LoVo (cell line): ENCODE measurements at regions not wholly inside any gene's neighbourhood (a gene's known extent, or its start where the extent isn't known, plus 50 kb on each side); places are given as distances from the start of the nearest gene placed in this dataset.
A peak's percentile ranks its signal among the peaks of the same experiment; 100 is the strongest.

Experiments used
- DNase-seq: peaks from one replicate; pipeline ENCODE4 v3.0.0-alpha.2; 2016; ENCODE audit warnings: low spot score

DNA sequence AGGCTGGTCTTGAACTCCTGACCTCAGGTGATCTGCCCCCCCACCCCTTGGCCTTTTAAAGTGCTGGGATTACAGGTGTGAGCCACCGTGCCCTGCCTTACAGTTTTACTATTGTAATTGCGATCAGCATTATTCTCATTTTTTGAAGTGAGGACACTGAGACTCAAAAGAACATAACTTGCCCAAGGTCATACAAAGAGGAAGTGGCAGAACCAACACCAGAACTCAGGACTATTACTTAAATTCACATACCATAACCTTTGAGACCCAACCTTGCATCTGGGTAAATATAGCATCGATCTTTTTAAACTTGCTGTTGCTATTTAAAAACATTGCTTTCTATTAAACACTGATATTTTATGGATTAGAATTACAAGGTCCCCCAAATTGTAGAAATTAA lies 54.2 kb downstream of the FOXI1 start:
- DNase-seq = no peak

DNA sequence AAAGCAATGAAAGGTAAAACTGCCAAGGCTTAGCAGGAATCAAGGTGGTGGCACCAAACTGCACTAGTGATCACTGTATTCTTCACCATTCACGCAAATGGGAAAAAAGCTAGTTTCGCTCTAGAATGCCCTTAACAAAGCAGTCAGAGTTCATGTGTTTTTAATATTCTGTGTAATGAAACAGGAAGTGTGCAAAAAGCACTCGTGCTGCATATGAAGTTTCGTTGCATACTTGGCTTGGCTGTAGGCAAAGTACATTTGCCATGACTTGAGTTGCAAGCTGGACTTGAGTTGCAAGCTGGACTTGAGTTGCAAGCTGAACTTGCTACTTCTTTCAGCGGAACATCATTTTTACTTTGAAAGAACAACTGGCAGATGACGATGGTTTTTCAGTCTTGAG lies 55.4 kb downstream of the FOXI1 start:
- DNase-seq = no peak

DNA sequence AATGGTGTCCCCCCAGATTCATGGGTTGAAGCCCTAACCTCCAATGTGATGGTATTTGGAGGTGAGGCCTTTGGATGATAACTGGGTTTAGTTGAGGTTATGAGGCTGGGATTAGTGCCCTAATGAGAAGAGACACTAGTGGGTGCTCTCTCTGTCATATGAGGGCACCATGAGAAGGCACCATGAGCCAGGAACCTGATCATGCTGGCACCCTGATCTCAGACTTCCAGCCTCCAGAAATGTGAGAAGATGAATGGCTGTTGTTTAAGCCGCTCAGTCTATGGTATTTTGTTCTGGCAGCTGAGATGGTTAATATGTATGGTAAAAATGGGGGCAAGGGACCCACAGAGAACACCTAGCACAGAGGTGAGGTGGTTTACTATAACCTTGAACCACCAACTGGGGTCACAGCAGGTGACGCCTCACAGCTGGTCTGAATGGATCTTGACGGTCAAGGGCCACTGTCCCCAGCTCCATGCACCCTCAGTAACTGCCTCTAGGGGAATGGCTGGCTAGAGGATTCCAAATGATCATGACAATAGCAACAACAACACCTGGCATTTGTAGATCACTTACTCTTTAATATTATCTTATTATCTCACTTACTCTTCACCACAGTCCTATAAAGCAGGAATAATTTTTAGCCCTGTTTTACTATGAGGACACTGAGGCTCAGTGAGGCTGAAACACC lies 57.1 kb downstream of the FOXI1 start:
- DNase-seq = no peak

DNA sequence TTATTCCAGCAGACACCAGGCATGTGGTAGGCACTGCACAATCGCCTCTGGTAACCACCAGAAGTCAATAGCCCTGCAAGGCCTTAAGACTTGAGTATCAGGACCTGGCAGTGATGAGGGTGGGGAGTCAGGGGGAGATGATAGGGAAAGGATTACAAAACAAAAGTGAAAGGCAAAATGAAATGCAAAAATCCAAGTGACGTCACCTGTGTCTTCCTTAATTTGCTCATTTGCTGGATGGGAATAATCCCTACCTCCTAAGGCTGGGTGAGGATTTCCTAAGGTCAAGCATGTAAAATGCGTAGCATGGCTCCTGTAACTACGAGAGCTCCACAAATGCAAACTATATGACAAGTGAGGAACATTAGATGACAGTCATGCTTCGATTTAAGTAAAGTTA lies 58.4 kb downstream of the FOXI1 start:
- DNase-seq = no peak

DNA sequence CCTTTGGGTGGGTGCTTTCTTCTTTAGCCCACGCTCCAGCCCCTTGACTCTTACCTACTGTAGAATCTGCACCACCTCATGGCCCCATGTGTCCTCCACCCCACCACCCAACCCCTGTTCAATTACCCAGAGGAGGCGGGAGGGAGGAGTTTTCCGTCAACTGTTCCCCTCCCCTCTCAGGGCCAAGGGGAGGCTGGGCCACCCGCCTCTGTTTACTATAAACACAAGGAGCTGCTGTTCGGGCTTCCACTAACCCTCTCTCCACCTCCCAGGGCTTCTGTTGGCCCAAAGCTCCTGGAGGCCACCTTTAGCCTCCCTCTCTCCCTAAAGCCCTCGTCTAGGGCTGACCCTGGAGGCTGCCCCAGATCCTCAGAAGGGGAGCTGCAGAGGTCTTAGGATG lies 59.2 kb downstream of the FOXI1 start:
- no peak for DNase-seq

DNA sequence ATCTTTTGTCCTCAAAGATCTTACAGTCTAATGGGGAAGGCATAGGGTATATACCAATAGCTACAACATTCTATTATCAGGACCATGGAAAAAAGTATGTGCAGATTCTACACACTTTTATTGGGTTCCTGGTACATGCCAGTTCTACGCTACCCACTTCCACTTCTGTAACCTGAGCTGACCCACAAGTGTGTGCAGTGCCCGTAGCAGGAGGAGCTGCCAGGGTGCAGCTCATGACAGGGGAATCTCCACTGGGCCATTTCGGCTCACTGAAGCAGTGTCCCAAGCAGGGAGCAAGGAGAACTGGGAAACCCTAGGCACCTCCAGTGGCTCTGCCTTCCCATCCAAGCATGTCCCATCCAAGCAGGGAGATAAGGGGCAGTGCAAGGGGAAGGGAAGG lies 60.4 kb downstream of the FOXI1 start:
- no peak for DNase-seq

DNA sequence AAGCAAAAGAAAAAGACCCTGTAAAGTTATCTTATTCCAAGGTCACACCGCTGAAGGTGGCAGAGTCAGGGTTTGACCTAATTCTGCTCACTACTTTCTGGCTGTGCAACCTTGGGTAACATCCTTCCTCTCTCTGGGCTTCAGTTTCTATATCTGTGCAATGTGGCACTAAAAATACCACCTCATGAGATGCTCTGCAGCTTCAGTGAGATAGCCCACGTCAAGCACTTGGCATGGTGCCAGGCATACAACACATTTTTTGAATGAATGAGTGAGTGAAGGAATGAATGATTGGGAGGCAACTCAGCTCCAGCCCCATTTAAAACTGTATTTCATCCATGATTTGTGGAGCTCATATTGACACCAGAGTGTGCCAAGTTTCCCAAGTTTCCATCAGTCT lies 62.3 kb downstream of the FOXI1 start:
- DNase-seq = no peak

DNA sequence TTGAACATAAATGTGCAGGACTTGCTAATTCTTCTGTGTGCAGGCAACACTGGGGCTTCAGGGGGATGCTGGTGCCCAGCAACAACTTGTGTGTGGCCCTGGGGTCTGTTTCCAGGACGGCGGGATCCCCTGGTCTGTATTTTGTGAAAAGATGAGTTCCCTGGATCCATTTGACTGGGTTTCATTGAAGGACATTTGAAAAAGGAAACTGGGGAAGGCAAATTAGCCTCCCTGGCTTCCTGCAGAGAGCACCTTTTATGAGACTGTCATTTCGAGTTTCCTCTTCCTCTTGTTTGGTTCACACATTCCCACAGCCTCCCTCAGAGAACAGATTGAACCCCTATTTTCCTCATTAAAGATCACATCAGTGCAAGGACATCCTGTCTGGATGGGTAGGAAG lies 63.1 kb downstream of the FOXI1 start:
- DNase-seq = no peak

DNA sequence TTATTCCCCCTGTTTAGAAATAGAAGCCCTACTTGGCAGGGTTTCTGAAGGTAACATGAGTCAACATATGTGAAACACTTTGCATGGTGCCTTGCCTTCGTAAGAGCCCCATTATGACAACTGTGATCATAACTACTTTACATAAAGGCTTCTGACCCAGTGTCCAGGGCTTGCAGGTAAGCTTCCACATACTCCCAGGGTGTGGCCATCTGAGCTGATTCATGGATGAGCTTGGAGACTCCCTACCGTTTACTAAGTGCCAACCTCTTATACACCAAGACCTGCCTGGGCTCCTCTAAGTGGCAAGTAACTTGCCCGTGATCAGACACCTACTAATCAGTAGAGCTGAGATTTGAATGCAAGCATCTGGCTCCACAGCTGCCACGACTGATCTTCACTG lies 62.8 kb upstream of the C5orf58 start:
- peak; percentile 10 for DNase-seq

DNA sequence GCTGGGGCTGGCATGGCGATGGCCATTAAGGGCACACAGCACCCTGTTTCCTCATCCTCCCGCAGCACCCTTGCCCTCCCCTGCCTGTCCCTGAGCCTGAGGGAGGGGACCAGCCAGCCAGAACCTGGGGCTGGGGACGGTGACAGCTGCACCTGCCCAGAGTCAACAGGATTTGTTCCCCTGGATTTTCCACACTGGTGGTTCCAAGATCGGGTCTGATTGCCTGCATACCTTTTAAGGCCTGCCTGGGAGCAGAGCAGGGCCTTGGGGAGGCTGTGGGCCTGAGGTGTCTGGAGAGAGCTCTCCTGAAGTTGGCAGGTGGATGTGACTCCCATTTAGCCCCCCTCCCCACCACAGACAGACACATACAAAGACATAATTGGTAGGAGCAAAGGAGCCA lies 61.0 kb upstream of the C5orf58 start:
- no peak for DNase-seq

DNA sequence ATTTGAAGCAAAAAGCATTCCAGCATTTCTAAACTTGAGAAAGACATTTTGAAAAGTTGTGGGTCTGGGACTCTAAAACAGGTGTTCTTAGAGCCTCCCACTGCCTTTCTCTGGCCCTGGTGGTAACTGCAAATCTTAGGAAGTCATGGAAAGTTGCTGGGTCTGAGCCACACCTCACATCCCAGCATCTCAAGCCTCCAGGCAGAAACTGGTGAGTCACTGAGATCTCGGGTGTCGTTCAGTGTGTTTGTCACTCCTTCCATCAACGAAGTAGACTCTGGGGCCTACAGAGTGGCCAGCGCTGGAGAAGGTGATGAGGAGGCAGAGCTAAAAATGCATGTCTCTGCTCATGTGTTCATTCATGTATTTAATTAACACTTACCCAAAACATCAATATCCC lies 59.6 kb upstream of the C5orf58 start:
- no peak for DNase-seq

DNA sequence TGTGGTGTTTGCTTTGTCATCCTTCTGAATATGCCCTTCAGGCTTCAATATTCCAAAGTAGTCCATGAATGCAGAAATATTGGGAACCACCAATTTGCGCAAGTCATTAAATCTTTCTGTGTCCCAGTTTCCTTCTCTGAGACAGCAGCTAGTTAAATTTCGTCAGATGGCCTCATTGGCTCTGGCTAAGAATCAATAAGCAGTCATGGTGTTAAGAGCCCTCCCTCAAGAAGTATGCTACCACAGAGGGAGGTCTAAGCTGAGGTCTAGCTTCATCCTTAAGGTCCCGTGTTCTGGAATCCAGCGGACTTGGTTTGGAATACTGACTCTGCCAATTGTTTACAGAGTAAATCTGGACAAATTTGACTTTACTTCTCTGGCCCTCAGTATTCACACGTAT lies 59.1 kb upstream of the C5orf58 start:
- DNase-seq = no peak

DNA sequence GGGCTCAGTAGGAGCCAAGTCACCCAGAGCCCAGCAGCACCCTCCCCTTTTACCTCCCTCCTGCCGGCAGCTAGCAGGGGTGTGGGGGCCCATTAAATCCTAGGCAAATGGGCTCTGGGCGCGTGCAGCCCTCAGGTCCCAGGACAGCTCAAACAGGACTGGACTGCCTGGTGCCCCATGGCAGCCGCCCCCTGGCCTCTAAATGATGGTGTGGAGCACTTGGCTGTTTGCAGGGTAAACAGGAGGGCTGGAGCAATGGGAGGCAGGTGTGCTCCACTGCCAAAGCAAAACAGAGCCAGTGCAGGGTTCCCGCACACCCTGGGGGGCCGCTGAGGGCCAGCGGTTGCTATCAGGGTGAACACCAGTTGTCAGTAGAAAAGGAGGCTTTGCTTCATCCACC lies 55.9 kb upstream of the C5orf58 start:
- DNase-seq = no peak

DNA sequence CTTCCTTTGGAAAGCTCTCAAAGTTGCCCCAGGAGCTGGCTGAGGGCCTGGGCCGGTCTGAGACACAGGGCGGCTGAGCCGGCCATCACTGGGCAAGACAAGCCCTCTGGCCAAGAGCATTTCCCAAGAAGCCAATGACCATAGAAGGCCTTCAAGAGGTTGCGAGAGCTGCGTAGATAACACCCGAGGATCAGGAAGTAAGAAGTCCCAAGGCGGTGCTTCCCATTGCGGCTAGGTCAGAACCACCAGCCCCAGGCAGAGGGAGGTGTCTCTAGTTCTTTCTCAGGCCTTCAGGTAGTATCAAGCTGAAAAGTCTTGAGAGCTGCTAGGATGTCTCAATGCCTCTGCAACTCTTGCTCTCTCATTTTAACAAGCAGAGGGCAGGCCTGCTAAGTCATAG lies 54.0 kb upstream of the C5orf58 start:
- DNase-seq = no peak

DNA sequence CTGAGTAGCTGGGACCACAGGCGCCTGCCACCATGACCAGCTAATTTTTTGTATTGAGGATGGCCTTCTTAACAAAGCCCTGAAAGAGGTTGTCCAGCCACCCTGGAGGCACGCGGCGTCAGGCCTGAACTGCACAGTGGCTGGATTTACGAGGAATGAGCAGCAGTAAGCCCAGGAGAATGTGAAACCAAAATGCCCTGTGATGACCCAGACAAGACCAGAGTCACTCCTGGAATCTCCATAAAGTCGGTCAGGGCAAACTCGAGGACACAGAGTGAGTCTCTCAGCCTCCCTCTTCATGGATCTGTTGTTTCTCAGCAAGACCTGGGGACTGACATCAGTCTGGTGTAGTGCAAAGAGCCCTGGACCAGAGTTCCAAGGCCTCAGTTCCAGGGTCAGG lies 53.2 kb upstream of the C5orf58 start:
- DNase-seq = peak; percentile 17

DNA sequence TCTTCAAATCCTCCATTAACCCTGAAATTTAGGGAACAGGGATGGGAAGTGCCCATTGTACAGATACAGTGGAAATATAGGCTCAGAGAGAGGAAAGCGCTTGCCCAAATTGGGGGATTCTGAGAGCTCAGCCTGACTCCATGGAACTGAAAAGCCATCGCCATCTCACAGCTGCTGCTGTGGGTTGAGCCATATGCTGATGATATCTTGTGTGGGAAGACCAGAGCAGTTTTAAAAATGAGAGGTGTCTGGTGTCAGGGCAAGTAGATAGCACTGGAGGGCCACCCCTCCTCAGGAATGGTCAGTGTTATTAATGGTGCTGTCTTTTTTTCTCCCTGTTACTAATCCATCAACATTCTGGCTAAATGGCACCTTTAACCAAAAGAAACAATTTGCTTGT lies 50.9 kb upstream of the C5orf58 start:
- no peak for DNase-seq

DNA sequence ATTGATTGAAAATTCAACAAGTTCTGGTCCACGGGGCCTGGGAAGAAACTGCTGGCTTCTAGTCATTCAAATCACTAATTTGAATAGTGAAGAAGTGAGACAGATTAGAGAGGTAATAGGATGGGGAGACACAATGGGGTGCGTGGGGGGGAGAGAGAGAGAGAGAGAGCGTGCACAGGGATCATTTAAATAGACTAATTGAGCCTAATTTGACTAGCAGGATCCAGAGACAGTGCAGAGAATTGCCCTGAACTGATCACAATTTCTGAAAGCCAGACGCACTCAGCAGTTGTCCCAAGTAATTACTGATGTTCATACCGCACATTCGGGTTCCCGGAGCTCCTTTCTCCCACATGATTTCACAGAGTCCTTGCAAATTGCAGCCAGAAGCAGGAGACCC lies 50.3 kb upstream of the C5orf58 start:
- no peak for DNase-seq
